SU-DHL-6 (cell line): ENCODE measurements at regions not wholly inside any gene's neighbourhood (a gene's known extent, or its start where the extent isn't known, plus 50 kb on each side); places are given as distances from the start of the nearest gene placed in this dataset.
"Not testable (repeated sequence)": the region's sequence is repeated elsewhere in the genome, so short reads cannot be mapped to it uniquely, and the experiment has no call there.

Source experiments
- H2AFZ ChIP-seq: fragments of 200-600 bp; sonication (generic); 2 replicates; pipeline ENCODE4 v1.6.1; 2014; ENCODE audit warnings: low read depth, mild to moderate bottlenecking, moderate library complexity, mixed read lengths, antibody characterized with exemption, low read length; ENCODE audit not compliant: severe bottlenecking
- H3F3A ChIP-seq: fragments of 200-600 bp; shearing (Covaris generic); 2 replicates; pipeline ENCODE4 v1.6.0; 2016; ENCODE audit warnings: antibody characterized with exemption, mild to moderate bottlenecking; ENCODE audit not compliant: insufficient read depth
- H3K27ac ChIP-seq: fragments of 200-600 bp; sonication (generic); 2 replicates; pipeline ENCODE4 v1.5.1; 2016; ENCODE audit warnings: low read depth, mild to moderate bottlenecking, low read length, moderate library complexity, mixed read lengths
- H3K27me3 ChIP-seq: fragments of 200-600 bp; sonication (generic), shearing (Covaris generic); 2 replicates; pipeline ENCODE4 v1.6.0; 2014; ENCODE audit warnings: mild to moderate bottlenecking, low read length
- H3K36me3 ChIP-seq: fragments of 200-600 bp; sonication (generic); 2 replicates; pipeline ENCODE4 v1.6.1; 2014; ENCODE audit warnings: mild to moderate bottlenecking, low read length, mixed read lengths
- H3K4me2 ChIP-seq: fragments of 300-600, 200-600 bp; shearing (Covaris generic), sonication (generic); 2 replicates; pipeline ENCODE4 v1.6.0; 2014; ENCODE audit warnings: low read length, low read depth, mild to moderate bottlenecking; ENCODE audit not compliant: poor library complexity, severe bottlenecking
- H3K4me3 ChIP-seq: fragments of 200-600 bp; sonication (generic); 2 replicates; pipeline ENCODE4 v1.5.1; 2014; ENCODE audit warnings: antibody characterized with exemption, low read length, mild to moderate bottlenecking, mixed read lengths; ENCODE audit not compliant: insufficient read depth, poor library complexity, severe bottlenecking
- H3K79me2 ChIP-seq: fragments of 200-600 bp; sonication (generic); 2 replicates; pipeline ENCODE4 v1.6.1; 2014; ENCODE audit warnings: mild to moderate bottlenecking, low read length, moderate library complexity; ENCODE audit not compliant: insufficient read depth
- H3K9ac ChIP-seq: fragments of 200-600 bp; sonication (generic); 2 replicates; pipeline ENCODE4 v1.7.0; 2014; ENCODE audit warnings: mild to moderate bottlenecking, low read length
- H3K9me2 ChIP-seq: fragments of 200-600 bp; sonication (generic); replicated peaks from 2 replicates; pipeline ENCODE4 v1.6.1; 2014; ENCODE audit warnings: low read length; ENCODE audit not compliant: insufficient read depth
- H3K9me3 ChIP-seq: fragments of 200-600 bp; sonication (generic); 2 replicates; pipeline ENCODE4 v1.6.1; 2014; ENCODE audit warnings: low read length, mixed read lengths; ENCODE audit not compliant: insufficient read depth
- H4K20me1 ChIP-seq: fragments of 200-600 bp; sonication (generic); 2 replicates; pipeline ENCODE4 v1.6.1; 2014; ENCODE audit warnings: low read depth, mild to moderate bottlenecking, antibody characterized with exemption, low read length, moderate library complexity, mixed read lengths
- EZH2phosphoT487 ChIP-seq: fragments of 200-600 bp; sonication (generic), shearing (Covaris generic); conservative IDR thresholded peaks from 2 replicates; pipeline ENCODE4 v1.6.1; 2018; ENCODE audit warnings: mild to moderate bottlenecking, antibody characterized with exemption, low read length, moderate library complexity, mixed read lengths
- TF ChIP-seq, protein P1 (sequence below): fragments of 200-600 bp; sonication (generic); IDR thresholded peaks from one replicate; pipeline ENCODE4 v1.5.1; 2017; ENCODE audit warnings: antibody characterized with exemption, mild to moderate bottlenecking, low read length, moderate library complexity; ENCODE audit not compliant: insufficient read depth, poor library complexity, severe bottlenecking

DNA sequence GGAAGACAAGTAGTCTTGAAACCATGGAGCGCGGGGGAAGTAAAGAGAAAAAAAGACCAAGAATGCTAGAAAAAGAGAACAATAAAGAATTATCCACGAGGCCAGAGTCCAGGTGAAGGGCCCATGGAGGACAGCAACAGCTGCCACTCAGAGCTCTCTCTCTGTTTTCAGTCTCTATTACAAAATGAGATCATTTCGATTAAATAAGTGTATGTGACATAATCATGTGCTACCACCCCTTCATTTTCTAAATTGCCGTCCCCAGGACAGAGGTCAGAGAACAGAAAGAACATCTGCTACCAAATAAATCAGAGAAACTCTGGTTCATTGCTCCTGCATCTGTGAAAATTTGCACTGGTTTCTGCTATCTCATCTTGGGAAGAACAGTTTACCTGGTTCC, 838.7 kb downstream of the RNF144A start:
- Histone ChIP-seq H3K4me3 (no peak overlapping the region), H3K27ac (no peak overlapping the region), H3K4me2 (no peak overlapping the region), H3K27me3 (0 out of 2 replicates have a peak, but pooled peaks cover 4% of the 10 kb centered on the region), H3K79me2 (no peaks in the 10 kb centered on the region), H4K20me1 (no peaks in the 10 kb centered on the region), H3K9me3 (no peaks in the 10 kb centered on the region), H3K9me2 (no peaks in the 10 kb centered on the region), H3K36me3 (no peaks in the 10 kb centered on the region), H3F3A (no peaks in the 10 kb centered on the region), H3K9ac (no peak overlapping the region), H2AFZ (no peak overlapping the region)
- TF ChIP-seq EZH2phosphoT487, result no peak
- TF ChIP-seq, protein P1, sequence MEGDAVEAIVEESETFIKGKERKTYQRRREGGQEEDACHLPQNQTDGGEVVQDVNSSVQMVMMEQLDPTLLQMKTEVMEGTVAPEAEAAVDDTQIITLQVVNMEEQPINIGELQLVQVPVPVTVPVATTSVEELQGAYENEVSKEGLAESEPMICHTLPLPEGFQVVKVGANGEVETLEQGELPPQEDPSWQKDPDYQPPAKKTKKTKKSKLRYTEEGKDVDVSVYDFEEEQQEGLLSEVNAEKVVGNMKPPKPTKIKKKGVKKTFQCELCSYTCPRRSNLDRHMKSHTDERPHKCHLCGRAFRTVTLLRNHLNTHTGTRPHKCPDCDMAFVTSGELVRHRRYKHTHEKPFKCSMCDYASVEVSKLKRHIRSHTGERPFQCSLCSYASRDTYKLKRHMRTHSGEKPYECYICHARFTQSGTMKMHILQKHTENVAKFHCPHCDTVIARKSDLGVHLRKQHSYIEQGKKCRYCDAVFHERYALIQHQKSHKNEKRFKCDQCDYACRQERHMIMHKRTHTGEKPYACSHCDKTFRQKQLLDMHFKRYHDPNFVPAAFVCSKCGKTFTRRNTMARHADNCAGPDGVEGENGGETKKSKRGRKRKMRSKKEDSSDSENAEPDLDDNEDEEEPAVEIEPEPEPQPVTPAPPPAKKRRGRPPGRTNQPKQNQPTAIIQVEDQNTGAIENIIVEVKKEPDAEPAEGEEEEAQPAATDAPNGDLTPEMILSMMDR, result no peak

- H3K9ac ChIP-seq, result no peak overlapping the region
- no peaks in the 10 kb centered on the region for H3F3A ChIP-seq
- no peak overlapping the region for H3K4me3 ChIP-seq
- no peaks in the 10 kb centered on the region for H3K36me3 ChIP-seq
- H3K4me2 ChIP-seq, result no peak overlapping the region
- no peak overlapping the region for H2AFZ ChIP-seq
- no peak overlapping the region for H3K27ac ChIP-seq
- no peaks in the 10 kb centered on the region for H3K79me2 ChIP-seq
- H3K9me2 ChIP-seq, result no peaks in the 10 kb centered on the region
- no peaks in the 10 kb centered on the region for H4K20me1 ChIP-seq
- H3K27me3 ChIP-seq, result no peaks in the 10 kb centered on the region
- TF ChIP-seq, protein P1, result no peak
- no peak for TF ChIP-seq EZH2phosphoT487
- no peaks in the 10 kb centered on the region for H3K9me3 ChIP-seq
Measured at GRCh38 chr2:7758073-7758759, 841.0 kb downstream of the RNF144A start.

- no peak overlapping the region for H3K27ac ChIP-seq
- TF ChIP-seq EZH2phosphoT487, result no peak
- TF ChIP-seq, protein P1, result no peak
- no peaks in the 10 kb centered on the region for H3K36me3 ChIP-seq
- no peak overlapping the region for H3K4me2 ChIP-seq
- no peaks in the 10 kb centered on the region for H3K79me2 ChIP-seq
- H3F3A ChIP-seq, result no peaks in the 10 kb centered on the region
- no peak overlapping the region for H2AFZ ChIP-seq
- H4K20me1 ChIP-seq, result no peaks in the 10 kb centered on the region
- H3K9me2 ChIP-seq, result no peaks in the 10 kb centered on the region
- H3K4me3 ChIP-seq, result no peak overlapping the region
- no peaks in the 10 kb centered on the region for H3K27me3 ChIP-seq
- no peaks in the 10 kb centered on the region; the same call in 1 of the 2 replicates for H3K9me3 ChIP-seq
- no peak overlapping the region for H3K9ac ChIP-seq
Measured at GRCh38 chr2:7759898-7760297, 842.7 kb downstream of the RNF144A start.

DNA sequence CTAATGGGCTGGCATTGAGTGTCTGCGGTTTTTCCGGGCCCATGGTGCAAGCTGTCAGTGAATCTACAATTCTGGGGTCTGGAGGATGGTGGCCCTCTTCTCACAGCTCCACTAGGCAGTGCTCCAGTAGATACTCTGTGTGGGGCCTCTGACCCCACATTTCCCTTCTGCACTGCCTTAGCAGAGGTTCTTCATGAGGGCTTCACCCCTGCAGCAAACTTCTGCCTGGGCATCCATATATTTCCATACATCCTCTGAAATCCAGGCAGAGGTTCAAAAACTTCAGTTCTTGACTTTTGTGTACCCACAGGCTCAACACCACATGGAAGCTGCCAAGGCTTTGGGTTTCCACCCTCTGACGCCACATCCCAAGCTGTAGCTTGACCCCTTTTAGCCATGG, 846.2 kb downstream of the RNF144A start:
- not testable (repeated sequence) for H4K20me1 ChIP-seq, H3K9me3 ChIP-seq, H3K27me3 ChIP-seq, H3K9me2 ChIP-seq, H3K36me3 ChIP-seq, H3K9ac ChIP-seq, H2AFZ ChIP-seq, H3F3A ChIP-seq, H3K27ac ChIP-seq, H3K4me3 ChIP-seq, H3K79me2 ChIP-seq, H3K4me2 ChIP-seq
